Activated CD8-positive, alpha-beta T cell treated with anti-CD3 and anti-CD28 coated beads for 36 hours (primary cell): ENCODE measurements at regions not wholly inside any gene's neighbourhood (a gene's known extent, or its start where the extent isn't known, plus 50 kb on each side); places are given as distances from the start of the nearest gene placed in this dataset.
A peak's percentile ranks its signal among the peaks of the same experiment; 100 is the strongest.

Source experiments
- ATAC-seq: fragments of 200-7000 bp; cut with Tn5 transposase; one replicate; pipeline ENCODE4 v1.10.0; 2021; ENCODE audit warnings: mild to moderate bottlenecking, moderate library complexity
- CTCF ChIA-PET: fragments of 350-600 bp; sonication (Branson Sonifier 250); formaldehyde crosslinking; loops from one replicate; lab custom pipeline; 2021; ENCODE audit warnings: antibody characterized with exemption; lab: Charles Lee
- POLR2A ChIA-PET: fragments of 350-600 bp; sonication (Branson Sonifier 250); formaldehyde crosslinking; loops from one replicate; lab custom pipeline; 2021; ENCODE audit warnings: antibody characterized with exemption; lab: Charles Lee
- DNase-seq: peaks from one replicate; pipeline ENCODE4 v3.0.0-alpha.2; 2020
- H3K27ac Mint-ChIP-seq: one replicate; pipeline ENCODE4 v1.8.0; 2021; ENCODE audit warnings: mild to moderate bottlenecking, mixed read lengths
- H3K27me3 Mint-ChIP-seq: one replicate; pipeline ENCODE4 v1.8.0; 2021; ENCODE audit warnings: mixed read lengths
- H3K36me3 Mint-ChIP-seq: one replicate; pipeline ENCODE4 v1.8.0; 2021; ENCODE audit warnings: low read depth, mixed read lengths
- H3K4me1 Mint-ChIP-seq: one replicate; pipeline ENCODE4 v1.8.0; 2021; ENCODE audit warnings: low read depth, mixed read lengths
- H3K4me3 Mint-ChIP-seq: one replicate; pipeline ENCODE4 v1.8.0; 2021; ENCODE audit warnings: mild to moderate bottlenecking, moderate library complexity, mixed read lengths
- H3K9me3 Mint-ChIP-seq: one replicate; pipeline ENCODE4 v1.8.0; 2021; ENCODE audit warnings: mixed read lengths
- intact Hi-C: fragments of 100-400 bp; cut with micrococcal nuclease; formaldehyde crosslinking; loops from one replicate; pipeline ENCODE4 v1.10.0; 2022
- TF ChIP-seq, protein P1 (sequence below): fragments of 200-600 bp; IDR thresholded peaks from one replicate; pipeline ENCODE4 v1.8.0; 2022; ENCODE audit warnings: antibody characterized with exemption, mild to moderate bottlenecking

DNA sequence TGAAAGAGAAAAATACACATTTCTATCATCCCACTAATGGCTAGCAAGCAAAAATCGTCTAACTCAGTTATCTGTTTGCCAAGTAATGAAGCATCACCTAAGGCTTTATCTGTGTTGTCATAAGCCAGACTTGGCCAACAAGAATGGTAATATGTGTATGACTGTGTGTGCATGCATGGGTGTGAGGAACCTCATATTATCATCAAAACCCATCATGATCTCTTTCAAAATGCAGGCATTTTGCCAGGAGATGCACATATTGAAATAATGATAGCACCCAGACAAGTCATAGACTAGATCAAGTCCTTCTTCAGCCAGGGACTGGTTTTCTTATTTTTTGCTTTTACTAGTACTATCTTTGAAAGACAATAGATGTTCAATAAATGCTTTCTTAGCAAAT, 172.5 kb upstream of the FMR1 start:
- DNase-seq (no peak), ATAC-seq (no peak)
- H3K4me1 Mint-ChIP-seq, result peaks cover 20% of the 10 kb centered on the region
- no peak overlapping the region for H3K4me3 Mint-ChIP-seq
- intact Hi-C loops, result no loop called here
- ChIA-PET CTCF (no interaction called here), POLR2A (no interaction called here)
- TF ChIP-seq, protein P1, sequence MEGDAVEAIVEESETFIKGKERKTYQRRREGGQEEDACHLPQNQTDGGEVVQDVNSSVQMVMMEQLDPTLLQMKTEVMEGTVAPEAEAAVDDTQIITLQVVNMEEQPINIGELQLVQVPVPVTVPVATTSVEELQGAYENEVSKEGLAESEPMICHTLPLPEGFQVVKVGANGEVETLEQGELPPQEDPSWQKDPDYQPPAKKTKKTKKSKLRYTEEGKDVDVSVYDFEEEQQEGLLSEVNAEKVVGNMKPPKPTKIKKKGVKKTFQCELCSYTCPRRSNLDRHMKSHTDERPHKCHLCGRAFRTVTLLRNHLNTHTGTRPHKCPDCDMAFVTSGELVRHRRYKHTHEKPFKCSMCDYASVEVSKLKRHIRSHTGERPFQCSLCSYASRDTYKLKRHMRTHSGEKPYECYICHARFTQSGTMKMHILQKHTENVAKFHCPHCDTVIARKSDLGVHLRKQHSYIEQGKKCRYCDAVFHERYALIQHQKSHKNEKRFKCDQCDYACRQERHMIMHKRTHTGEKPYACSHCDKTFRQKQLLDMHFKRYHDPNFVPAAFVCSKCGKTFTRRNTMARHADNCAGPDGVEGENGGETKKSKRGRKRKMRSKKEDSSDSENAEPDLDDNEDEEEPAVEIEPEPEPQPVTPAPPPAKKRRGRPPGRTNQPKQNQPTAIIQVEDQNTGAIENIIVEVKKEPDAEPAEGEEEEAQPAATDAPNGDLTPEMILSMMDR, result no peak
- H3K27ac Mint-ChIP-seq, result no peak overlapping the region
- H3K9me3 Mint-ChIP-seq, result no peaks in the 10 kb centered on the region
- no peaks in the 10 kb centered on the region for H3K27me3 Mint-ChIP-seq
- H3K36me3 Mint-ChIP-seq, result no peaks in the 10 kb centered on the region

DNA sequence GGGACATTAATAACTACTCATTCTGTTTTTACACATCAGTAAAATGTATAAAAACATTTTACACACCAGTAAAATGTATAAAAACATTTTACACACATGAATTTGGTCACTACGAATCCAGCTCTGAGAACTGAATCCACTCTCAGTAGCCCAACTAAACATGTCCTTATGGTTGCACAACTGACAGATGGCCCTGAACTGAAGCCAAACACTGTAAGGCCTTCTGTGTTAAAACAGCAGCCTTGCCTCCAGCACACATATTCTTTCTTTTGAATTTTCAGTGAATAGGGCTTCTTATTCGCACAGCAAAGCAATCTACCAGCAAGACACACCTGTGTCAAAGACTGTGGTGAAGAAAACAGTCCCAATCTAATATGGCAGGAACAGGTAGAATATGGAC, 169.9 kb upstream of the FMR1 start:
- H3K27me3 Mint-ChIP-seq, result peaks cover 2% of the 10 kb centered on the region
- H3K4me1 Mint-ChIP-seq, result peaks cover 20% of the 10 kb centered on the region
- no peaks in the 10 kb centered on the region for H3K36me3 Mint-ChIP-seq
- H3K4me3 Mint-ChIP-seq, result no peak overlapping the region
- intact Hi-C loops, result no loop called here
- DNase-seq (no peak), ATAC-seq (no peak)
- H3K27ac Mint-ChIP-seq, result no peak overlapping the region
- TF ChIP-seq, protein P1, result no peak
- POLR2A ChIA-PET, result no interaction called here
- CTCF ChIA-PET, result no interaction called here
- H3K9me3 Mint-ChIP-seq, result no peaks in the 10 kb centered on the region

DNA sequence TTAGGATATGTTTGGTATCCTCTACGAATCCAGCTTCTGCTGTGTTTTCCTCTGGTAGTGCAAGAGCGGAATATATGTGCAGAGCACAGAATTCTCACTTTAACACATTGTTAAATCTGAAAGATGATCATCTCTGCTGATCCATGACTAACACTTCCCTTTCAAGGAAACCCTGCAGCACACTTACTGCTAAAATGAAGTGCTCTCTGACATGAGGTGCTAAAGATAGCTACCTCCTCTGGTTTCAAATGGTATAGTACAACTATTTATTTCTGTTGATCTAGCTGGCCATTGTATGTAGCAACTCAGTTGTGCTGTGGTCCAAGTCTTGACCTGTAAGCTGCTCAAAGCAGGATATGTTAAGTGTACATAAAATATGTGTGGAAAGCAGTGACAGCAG, 162.4 kb upstream of the FMR1 start:
- ATAC-seq, result peak; percentile 42
- Mint-ChIP-seq H3K27me3 (peaks cover 2% of the 10 kb centered on the region), H3K36me3 (no peaks in the 10 kb centered on the region), H3K4me1 (peaks cover 2% of the 10 kb centered on the region), H3K4me3 (no peak overlapping the region), H3K9me3 (no peaks in the 10 kb centered on the region), H3K27ac (no peak overlapping the region)
- TF ChIP-seq, protein P1, result no peak
- ChIA-PET POLR2A (no interaction called here), CTCF (no interaction called here)
- DNase-seq, result no peak
- intact Hi-C loops, result no loop called here

DNA sequence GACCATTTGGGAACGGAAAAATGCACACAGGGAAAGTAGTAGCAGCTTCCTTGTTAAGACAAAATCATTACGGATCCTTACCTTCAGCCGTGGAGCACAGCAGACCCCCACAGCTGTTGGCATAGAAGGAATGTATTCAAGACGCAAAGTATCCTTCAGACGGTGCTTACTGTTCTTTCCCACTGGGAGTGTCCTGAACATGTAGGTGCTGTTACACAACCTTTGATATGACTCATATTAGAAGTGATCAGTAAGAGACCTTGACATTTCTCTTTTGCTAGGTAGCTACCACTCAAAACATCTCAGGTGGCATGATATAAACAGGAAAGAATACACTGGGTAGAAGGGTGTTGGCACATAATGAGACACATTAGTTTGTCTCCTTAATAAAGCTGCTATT, 154.0 kb upstream of the FMR1 start:
- Mint-ChIP-seq H3K4me1 (peaks cover 3% of the 10 kb centered on the region), H3K27me3 (peaks cover 2% of the 10 kb centered on the region), H3K27ac (no peak overlapping the region), H3K4me3 (no peak overlapping the region), H3K36me3 (no peaks in the 10 kb centered on the region), H3K9me3 (no peaks in the 10 kb centered on the region)
- no peak for DNase-seq
- intact Hi-C loops, result no loop called here
- ChIA-PET CTCF (no interaction called here), POLR2A (no interaction called here)
- ATAC-seq, result no peak
- TF ChIP-seq, protein P1, result no peak

DNA sequence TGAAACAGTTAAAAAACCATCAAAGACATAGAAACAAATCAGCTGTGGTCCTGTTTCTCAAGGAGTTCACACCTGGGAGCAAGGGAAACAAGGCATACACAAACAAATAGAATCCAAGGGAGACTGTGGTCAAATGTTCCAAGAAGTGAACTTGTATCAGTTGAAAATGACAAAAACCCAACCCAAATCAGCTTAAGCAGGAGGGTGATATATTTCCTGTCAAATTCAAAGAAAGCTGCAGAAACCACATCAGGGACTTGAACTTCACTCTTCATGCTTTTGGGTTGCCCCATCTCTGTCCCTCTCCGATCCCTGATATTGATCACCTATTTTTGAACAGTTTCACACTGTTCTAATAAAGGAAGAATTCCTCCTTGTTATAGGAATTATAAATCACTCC, 148.6 kb upstream of the FMR1 start:
- Mint-ChIP-seq H3K36me3 (no peaks in the 10 kb centered on the region), H3K4me3 (no peak overlapping the region), H3K9me3 (no peaks in the 10 kb centered on the region), H3K27ac (no peak overlapping the region), H3K4me1 (peaks cover 11% of the 10 kb centered on the region), H3K27me3 (no peaks in the 10 kb centered on the region)
- intact Hi-C loops, result no loop called here
- POLR2A ChIA-PET, result no interaction called here
- TF ChIP-seq, protein P1, result no peak
- CTCF ChIA-PET, result no interaction called here
- ATAC-seq (peak; percentile 62), DNase-seq (no peak)
